ENCODE measurements at regions not wholly inside any gene's neighbourhood (a gene's known extent, or its start where the extent isn't known, plus 50 kb on each side); places are given as distances from the start of the nearest gene placed in this dataset.

GRCh38 chr9:108550106-108550505 lies 305.7 kb downstream of the ACTL7B start:
- no peak for TF ChIP-seq CTCF (IDR thresholded peaks at IDR 0.05)
- TF ChIP-seq POLR2A (IDR thresholded peaks at IDR 0.05): no peak

Data from adrenal gland (tissue), 5 donors.